NCI-H774 (cell line): ENCODE measurements at regions not wholly inside any gene's neighbourhood (a gene's known extent, or its start where the extent isn't known, plus 50 kb on each side); places are given as distances from the start of the nearest gene placed in this dataset.

Source experiments
- DNase-seq: peaks from one replicate; lab custom pipeline; 2025; lab: John Stamatoyannopoulos, UW

DNA sequence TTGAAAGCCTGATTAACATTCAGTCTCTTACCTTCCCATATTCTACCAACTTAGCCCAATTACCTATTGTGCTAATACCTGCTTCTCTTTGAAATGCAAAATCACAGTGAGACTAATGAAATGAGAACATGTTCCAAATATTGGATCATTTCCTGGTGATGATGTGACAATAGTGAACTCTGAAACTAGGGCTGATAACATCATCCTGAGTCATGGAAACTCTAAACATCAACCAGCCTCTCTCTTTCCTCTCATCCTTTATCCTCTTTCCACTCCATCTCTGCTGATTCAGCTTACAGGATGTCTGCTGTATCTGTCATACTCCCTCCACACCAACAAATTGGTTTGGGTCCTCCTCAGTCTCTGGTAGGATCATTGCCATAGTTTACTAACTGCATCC lies 98.8 kb upstream of the NCKAP5 start:
- no peak for DNase-seq

DNA sequence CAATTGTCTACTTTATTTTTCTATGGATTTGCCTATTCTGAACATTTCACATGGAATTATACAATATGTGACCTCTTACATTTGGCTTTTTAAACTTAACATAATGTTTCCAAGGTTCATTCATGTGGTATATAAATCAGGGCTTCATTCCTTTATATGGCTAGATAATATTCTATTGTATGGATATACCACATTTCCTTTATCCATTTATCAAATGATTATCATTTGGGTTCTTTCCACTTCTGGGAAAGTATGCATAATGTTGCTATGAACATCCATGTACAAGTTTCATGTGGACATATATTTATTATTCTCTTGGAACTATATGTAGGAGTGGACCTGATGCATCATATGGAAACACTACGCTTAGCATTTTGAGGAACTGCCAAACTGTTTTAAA lies 99.7 kb upstream of the NCKAP5 start:
- DNase-seq = no peak

DNA sequence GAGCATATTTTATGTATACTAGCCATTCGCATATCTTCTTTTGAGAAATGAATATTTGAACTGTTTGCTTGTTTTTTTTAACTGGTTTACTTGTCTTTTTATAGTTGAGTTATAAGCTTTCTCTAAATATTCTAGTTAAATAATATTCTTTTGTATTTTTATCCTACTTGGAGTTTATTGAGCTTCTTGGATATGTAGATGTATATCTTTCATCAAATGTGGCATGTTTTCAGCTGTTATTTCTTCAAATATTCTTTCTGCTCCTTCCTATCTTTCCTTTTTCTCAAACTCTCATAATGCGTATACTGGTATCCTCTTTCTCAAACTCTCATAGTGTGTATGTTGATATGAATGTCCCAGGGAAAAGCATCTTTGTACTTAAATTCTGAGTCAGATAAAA lies 100.3 kb upstream of the NCKAP5 start:
- no peak for DNase-seq

DNA sequence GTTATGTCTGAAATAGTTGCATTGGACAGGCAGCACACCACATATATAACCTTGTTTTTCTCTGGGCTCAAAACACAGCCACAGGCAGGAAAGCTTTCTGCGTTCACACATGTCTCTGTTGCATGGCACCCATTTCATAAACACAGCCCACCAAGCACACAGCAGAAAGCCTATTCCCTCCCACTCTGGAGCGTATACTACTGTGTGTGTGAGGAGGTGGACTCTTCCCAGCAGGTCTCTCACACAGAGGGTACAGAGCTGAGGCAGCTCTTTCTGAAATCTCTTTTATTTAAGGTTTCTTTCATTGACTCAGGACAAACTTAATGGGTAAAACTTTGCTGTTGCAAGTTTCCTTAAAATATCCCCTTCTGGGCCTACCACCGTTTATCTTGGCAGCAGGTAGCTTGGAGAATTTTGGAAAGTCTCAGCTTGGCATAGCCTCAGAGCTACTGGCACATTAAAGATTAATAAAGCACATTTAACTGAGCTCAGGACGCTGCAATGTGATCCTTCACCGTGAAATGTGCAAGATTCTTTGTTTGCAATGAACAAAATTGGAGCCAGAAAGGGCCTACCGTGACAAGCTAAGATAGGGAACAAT lies 105.1 kb upstream of the NCKAP5 start:
- no peak for DNase-seq

DNA sequence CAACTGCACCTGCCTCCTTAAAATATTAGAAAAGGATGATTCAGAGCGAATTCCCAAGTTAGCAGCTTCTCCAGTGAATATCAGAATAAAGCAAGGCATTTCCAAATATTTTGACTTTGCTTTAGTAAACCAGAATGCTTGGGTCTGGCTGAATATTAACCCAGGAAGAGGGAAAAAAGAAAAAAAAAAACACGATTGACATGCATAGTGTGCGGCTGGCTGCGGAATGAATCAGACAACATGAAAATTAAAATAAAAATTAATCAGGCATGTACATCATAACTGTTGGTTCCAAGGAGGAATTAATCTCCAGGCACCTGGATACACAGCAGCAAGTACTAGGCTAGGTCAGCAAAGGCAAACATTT lies 105.8 kb upstream of the NCKAP5 start:
- DNase-seq = no peak

DNA sequence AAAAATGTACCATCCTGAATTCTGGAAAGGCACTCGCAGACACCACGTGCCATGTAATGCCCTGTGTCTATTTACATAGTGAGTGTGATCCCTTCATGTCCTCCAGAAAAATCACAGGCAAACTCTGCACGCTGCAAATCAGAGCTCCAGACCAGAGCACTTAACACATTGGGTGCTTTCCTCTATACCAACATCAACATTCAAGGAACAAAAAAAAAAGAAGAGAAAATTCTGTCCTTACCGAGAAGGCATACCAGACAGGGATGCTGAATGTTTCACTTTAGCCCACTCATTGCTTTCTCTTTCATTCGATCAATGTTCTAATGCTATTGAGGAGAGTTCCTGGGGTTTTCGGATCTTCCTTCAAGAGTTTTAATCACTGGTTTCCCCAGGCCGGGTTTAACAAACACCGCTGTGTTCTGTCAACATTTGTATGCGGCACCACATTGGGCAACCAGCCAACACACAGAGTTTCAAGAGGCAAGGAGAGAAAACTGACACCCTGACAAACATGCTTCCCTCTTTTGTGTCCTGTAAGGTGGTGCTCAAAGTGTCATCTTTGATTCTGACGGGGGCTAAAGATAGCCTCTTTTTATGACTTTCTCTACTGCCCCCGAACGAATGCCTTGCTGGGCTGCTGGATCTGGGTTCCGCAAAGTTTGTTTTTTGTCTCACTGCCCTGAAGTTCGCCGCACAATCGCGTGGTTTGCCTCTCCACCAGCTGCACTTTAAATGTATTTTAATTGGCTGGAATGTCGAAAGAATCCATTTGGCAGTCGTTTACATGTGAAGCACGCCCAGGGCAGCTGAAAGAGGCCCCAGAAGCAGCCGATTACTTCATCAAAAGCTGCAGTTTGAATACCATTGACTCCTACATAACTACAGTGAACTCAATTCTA lies 106.4 kb upstream of the NCKAP5 start:
- DNase-seq = peak; percentile 85

DNA sequence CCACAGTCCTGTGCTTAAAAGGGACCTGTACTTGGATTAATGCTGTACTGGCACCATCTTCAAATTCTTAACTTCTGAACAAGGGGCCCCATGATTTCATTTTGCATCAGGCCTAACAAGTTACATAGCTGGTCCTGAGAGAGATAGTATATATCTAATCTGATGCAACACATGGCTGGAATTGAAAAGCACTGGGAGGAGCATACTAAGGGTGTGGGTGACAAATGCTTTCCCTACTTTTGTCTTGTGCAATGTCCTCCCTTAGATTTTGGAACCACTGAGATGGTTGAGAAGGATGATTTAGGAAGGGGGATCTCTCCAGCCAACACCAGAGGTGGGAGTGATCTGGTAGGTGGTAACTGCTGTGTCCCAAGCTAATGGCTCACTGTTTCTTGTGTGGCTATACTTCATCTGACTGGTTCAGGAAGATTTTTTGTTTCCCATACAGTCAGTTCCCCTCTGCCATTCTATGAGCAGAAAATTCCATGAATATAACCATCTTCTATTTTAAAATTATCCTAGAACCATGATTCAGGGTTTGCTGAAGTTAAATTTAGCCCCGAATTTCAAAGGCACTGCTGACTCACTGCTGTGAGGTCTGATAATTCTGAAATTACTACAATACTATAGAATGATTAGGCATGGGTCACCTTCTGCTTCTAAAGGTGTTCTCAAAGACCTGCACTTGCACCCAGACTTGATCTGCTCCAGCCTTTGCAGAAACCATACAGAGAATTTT lies 108.3 kb upstream of the NCKAP5 start:
- DNase-seq = no peak

DNA sequence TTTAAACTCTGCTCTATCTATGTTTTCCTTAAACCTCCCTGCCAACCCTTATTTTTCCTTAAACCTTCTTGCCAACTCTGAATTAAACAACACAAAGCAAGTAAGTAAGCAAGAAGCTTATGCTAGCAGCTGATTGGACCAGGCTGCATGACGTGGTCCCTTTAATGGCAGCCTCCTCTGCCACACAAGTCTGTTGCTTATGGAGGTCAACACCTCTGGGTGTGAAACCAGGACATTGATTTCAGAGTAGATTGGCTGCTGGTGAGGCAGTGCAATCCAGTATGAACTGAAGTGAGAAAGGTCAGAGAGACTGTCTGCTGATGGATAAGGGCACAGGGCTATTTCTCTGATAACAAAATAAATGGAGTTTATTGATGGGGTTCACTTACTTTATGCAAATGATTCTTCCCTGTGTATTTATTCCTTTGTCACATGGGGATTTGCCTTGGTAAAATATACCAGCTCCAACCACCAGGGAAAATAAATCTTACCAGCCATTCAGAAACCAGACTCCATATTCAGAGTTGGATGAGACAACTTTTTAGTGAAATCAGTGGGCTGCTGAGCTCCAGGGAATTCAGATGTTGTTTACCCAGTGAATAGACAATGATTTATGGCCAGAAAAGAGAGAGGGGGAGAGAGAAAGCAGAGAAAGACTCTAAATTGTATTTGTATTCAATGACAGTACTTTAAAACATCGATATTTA lies 112.2 kb upstream of the NCKAP5 start:
- no peak for DNase-seq

DNA sequence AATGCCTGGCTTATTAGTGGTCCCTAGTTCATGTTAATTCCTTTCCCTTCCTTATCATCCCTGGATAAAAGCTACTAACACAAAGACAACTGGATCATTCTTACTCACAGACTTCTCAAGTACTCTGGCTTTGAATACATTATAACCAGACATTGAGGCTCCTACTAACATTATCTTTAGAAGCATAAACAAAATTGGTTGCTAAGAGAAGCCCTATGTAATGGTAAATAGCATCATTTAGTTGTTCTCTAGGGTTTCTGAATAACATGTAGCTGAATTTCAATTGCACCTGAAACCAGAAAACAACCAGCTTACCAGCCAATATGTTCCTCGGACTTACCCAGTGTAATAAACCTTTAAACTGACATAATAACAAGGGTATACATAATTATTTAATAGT lies 114.1 kb upstream of the NCKAP5 start:
- no peak for DNase-seq

DNA sequence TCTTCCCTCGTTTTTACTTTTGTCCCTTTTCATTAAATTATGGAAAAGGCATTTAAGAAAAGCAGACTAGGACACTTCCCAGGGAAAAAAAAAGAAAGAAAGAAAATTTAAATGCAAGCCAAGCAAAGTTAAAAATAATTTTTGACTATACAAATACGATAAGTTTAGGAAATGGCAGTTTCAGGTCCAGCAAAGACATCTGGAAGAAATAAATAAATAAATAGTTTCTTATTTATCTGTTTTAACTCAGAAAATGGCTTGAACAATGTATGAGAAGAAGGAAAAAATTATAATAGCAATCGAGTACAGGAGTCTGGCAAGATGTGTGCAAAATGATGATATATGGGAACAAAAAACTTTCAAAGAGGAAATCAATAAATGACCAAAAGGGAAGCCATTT lies 114.6 kb upstream of the NCKAP5 start:
- no peak for DNase-seq

DNA sequence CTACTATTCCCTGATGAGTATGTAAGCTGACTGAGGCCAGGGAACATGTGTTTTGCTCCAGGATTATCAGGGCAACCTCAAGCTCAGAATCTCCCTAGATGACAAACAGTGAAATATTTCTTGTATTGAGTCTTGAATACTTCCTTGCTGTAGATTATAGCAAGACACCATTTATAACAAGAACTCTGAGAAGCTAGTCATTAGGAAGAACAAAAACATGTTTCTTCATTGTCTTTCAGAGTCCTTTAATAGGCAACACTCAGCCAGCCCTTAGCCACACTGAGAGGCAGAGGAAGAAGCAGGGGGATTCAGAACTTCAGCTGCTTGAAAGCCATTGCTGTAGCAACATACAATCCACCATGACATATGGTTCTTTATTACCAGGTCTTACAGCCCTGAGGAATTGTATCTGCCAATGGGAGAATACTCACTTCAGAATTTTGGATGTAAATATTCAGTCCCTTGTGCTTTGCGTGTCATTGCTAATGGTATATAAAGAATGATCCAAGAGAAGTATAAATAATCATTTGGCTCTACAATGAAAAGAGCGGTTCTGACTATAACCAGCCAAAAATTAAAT lies 117.5 kb upstream of the NCKAP5 start:
- DNase-seq = no peak

DNA sequence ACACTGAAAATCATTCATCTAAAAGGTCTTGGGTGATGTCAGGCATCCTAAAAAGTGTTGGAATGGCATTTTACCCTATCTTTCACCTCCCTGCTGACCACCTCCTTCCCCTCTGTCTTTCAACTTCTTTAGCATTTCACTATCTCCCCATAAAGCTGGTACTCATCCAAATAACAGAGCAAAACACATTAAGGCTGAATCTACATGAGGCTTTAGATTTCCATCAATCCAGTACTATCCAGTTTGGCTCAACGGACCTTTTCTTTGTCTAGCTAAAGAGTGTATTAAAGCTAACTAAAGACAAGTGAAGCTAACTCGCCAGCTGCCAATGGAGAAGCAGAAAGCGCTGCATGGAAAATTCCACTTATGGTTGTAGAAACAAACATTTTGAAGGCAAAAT lies 122.5 kb upstream of the NCKAP5 start:
- no peak for DNase-seq

DNA sequence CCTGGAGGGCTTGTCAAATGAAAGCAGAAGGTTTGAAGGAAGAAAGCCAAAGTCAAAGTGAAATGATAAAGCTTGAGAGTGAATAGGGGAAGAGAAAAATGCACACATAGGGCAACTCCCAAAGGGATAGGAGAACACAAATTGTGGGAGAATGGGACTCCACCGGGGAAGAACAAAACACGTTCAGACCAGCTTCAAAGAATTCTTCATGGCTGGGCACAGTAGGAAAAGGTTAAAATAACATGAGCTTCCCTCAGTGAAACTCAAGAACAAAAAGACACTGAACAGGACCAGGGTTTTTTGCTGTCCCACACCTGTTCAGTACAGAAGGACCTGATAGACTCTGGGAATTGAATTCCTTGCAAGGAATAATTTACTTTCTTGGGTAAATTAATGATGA lies 123.1 kb upstream of the NCKAP5 start:
- no peak for DNase-seq

DNA sequence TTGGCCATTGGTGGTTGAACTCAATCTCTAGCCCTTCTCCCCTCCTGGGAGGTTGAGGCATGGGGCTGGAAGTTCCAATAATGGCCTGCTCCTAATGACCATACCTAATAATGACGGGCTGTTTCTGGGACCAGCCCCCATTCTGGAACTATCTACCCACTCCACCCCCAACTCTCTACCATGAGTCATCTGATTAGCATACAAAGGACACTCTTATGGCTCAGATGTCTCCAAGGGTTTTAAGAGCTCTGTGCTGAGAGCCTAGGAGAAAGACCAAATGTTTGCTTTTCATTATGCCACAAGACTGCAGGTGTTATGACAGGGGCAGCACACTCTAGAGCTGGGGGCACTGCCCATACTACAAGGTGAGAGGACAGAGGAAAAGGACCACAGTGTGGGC lies 137.0 kb upstream of the NCKAP5 start:
- DNase-seq = no peak

DNA sequence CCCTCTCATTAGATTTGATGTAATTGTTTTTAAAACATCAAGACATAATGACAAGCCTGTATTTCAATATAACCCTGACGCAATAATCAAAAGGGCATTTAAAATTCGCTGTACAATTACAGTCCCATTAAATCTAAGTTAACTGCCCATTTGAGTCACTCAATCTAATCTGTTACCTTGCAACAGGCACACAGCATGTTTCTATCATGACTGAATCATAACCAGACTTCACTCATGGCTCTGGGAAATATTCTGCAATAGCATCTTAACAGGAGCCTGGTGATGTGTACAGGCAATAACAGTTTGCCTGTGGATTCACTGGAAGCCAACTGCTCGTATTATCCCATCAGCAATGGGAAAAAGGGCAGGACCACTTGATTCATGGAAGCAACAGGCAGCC lies 142.3 kb upstream of the NCKAP5 start:
- DNase-seq = no peak

DNA sequence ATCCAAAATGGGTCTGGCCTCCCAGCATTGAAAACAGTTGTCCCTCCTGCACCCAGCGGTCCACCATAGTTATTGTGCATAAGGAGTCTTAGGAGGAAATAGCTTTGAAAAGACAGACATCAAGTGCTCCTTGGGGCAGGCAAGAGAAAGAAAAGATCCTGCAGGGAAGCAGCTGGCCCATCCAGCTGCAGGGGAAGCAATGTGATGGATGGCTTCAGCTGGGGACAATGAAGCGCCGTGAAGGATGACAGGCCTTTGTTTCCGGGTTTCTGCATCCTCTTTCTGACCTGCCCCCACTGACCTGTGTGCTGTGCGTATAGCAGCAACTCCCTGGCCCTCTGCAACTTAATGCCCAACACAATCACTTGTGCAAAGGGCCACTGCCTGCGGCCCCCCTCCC lies 142.9 kb upstream of the NCKAP5 start:
- no peak for DNase-seq

DNA sequence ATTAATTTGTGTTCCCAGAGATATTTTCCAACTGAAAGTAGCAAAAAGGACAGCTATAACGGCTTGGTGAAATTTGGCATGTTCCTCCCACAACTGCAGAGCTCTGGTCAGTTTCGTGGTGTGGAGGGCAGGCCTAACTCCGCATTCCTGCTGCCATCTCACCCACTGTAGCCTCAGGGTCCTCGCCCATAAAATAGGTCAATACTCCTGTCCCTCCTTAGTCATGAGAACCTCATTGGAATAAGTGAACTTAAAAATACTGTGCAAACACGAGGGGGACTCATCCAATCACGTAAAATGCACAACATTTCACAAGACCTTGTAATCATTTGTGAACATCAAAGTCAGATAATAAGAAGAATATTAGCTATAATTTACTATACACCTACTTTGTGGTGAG lies 143.5 kb upstream of the NCKAP5 start:
- DNase-seq = no peak

DNA sequence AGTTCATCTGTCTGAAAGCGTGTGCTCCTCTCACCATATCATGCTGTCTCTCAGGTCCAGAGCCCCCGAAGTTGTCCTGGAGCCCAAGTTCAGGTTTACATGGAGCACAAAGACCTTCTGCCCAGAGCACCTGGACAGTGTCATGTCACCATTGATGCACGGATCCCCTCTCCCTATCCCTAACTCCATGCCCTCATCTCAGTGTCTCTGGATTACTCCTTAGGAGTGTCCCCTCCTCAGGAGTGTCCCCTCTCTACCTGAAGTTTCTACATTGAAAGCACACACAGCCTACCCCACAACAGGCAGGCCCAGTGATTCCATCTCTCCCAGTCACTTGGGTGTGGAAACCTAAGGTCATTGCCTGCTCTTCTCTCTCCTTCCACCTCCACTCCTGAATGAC lies 144.1 kb upstream of the NCKAP5 start:
- no peak for DNase-seq

DNA sequence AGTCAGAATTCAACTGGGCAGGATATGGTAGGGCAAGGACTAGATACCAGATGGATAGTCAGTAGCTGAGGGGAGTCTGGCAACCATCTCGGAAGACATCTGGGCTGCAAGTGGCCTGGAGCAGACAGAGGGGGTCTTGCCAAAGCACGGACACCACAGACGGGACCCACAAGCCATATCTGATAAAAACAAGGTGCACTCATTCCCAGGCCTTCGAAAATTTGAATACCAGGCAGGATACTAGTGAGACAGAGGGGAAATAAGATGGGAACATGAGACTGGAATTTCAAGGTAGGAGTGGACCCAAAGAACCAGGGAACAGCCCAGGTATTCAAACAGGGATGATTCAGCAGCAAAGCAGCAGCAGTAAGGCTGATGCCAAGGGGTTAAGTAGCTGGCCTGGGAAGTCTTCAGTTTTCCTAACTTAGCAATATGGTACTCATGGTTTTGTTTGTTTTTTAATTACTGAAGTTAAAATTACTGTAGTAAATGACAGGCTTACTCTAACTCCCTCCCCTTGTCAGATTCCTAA lies 144.9 kb upstream of the NCKAP5 start:
- no peak for DNase-seq

DNA sequence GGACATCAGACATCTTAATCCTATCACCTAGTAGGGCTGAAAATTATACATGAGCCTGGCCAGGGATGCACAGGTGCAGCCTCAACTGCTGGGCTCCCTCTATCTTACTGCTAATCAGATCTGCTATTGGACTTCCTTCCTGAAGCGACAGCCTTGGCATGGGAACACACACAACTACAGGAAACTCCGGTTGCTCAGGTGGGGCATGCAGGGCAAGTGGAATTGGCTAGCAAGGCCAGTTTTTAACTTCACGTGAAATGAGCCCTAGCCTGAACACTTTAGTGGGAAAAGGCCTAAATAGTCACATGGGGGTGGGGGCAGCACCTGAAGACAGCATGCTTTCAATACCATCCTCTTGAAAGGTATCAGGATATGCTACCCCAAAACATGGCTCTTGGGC lies 147.9 kb upstream of the NCKAP5 start:
- DNase-seq = no peak

DNA sequence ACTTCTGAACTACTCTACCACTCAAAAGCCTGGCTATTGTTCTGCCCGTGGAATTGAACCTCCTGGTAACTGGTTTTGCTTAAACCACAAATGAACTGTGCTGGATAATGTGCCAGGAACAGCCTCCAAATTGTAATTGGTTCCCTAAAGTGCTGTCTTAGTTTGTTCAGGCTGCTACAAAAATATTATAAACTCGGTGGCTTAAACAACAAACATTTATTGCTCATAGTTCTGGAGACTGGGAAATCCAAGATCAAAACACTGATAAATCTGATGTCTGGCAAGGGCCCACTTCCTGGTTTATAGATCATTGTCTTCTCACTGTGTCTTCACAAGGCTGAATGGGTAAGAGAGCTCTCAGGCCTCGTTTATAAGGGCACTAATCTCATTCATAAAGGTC lies 149.2 kb upstream of the NCKAP5 start:
- DNase-seq = no peak

DNA sequence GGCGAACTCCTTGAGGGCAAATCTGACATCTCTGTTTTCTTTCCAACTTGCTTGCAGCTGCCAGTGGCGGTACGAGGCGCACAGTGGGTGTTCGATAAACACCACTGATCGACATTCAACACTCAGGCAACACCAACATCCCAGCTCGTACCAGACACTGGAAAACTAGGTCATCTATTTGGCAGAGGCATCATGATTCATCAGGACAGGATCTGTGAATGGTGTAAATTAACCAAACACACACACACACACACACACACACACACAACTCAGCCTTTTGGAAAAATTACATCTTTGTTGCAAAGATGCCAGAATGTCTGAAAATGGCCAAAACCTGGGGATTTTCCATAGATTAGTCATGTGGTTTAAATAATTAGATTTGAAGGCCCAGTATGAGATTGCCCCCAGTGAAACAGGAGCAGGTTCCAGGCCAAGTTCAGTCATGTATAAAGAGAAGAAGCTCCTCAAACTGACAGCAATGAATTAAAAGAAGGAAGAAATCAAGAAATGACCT lies 150.5 kb upstream of the NCKAP5 start:
- DNase-seq = no peak
